ENCODE measurements at regions not wholly inside any gene's neighbourhood (a gene's known extent, or its start where the extent isn't known, plus 50 kb on each side); places are given as distances from the start of the nearest gene placed in this dataset.

DNA sequence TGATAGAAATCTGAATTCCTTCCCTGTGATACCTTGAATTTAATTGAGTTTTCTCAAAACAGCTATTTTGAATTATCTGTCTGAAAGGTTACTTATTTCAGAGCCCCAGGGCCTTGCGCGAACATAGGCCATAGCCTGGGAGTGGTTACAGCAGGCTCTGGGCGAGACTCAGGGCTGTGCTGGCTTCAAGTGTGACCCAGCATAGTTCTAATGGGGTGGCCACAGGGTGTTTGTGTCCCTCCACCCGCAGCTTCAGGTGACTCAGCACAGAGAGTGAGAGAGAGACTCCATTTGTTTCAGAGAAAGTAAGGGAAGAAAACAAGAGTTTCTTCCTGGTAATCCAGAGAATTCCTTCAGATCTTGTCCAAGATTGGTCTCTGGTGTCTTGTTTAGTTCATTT lies 137.9 kb upstream of the POU3F3 start:
- TF ChIP-seq TAF1 (IDR thresholded peaks at IDR 0.05; ENCODE audit: low read depth): no peak
- no peak for TF ChIP-seq FOXM1 (IDR thresholded peaks at IDR 0.05; ENCODE audit: borderline replicate concordance, low read depth)
- TF ChIP-seq, protein P1, sequence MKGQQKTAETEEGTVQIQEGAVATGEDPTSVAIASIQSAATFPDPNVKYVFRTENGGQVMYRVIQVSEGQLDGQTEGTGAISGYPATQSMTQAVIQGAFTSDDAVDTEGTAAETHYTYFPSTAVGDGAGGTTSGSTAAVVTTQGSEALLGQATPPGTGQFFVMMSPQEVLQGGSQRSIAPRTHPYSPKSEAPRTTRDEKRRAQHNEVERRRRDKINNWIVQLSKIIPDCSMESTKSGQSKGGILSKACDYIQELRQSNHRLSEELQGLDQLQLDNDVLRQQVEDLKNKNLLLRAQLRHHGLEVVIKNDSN (IDR thresholded peaks at IDR 0.05): no peak
- TF ChIP-seq TCF12 (IDR thresholded peaks at IDR 0.05; ENCODE audit: low read depth): no peak
- TF ChIP-seq, protein P2, sequence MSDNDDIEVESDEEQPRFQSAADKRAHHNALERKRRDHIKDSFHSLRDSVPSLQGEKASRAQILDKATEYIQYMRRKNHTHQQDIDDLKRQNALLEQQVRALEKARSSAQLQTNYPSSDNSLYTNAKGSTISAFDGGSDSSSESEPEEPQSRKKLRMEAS (IDR thresholded peaks at IDR 0.05): no peak
- no peak for TF ChIP-seq CEBPB (IDR thresholded peaks at IDR 0.05)
- TF ChIP-seq YY1 (IDR thresholded peaks at IDR 0.05; ENCODE audit: low read depth): no peak
- no peak for TF ChIP-seq TEAD4 (IDR thresholded peaks at IDR 0.05)
- TF ChIP-seq, protein P3, sequence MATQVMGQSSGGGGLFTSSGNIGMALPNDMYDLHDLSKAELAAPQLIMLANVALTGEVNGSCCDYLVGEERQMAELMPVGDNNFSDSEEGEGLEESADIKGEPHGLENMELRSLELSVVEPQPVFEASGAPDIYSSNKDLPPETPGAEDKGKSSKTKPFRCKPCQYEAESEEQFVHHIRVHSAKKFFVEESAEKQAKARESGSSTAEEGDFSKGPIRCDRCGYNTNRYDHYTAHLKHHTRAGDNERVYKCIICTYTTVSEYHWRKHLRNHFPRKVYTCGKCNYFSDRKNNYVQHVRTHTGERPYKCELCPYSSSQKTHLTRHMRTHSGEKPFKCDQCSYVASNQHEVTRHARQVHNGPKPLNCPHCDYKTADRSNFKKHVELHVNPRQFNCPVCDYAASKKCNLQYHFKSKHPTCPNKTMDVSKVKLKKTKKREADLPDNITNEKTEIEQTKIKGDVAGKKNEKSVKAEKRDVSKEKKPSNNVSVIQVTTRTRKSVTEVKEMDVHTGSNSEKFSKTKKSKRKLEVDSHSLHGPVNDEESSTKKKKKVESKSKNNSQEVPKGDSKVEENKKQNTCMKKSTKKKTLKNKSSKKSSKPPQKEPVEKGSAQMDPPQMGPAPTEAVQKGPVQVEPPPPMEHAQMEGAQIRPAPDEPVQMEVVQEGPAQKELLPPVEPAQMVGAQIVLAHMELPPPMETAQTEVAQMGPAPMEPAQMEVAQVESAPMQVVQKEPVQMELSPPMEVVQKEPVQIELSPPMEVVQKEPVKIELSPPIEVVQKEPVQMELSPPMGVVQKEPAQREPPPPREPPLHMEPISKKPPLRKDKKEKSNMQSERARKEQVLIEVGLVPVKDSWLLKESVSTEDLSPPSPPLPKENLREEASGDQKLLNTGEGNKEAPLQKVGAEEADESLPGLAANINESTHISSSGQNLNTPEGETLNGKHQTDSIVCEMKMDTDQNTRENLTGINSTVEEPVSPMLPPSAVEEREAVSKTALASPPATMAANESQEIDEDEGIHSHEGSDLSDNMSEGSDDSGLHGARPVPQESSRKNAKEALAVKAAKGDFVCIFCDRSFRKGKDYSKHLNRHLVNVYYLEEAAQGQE (IDR thresholded peaks at IDR 0.05; ENCODE audit: low read depth): no peak
- no peak for TF ChIP-seq EP300 (IDR thresholded peaks at IDR 0.05; ENCODE audit: borderline replicate concordance)

DNA sequence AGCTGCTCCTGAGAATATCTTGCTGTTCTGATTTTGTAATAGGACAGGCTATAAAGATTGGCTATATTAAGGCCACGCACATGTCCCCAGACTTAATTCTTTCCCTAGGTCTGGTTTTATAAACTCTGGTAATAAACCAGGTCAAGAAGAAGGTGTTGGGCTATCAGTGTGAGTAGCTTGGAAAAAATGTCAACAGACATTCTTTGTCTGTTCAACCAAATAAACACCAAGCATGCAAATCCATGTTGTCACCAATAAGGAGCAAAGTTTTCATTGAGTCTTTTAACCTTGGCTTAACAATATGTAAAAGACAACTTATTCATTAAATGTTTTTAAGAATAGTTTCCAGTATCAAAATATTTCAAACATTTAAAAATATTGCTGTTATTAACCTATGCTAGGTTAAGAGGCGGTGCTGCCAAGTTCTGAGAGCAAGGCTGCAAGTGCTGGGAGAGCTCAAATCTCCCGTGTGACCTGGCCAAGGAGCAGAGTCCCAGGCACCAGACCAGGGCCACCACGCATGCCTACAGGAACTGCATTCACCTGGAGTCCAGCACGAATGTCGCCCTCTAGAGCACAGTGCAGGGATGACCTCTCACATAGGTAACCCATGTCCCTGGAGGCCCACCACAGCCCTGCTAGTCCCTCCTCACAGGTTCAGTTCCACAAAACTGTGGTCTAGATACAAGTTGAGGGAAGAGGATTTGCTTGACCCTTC lies 120.5 kb upstream of the POU3F3 start:
- no peak for TF ChIP-seq TEAD4 (IDR thresholded peaks at IDR 0.05)
- TF ChIP-seq RAD21 (IDR thresholded peaks at IDR 0.05; ENCODE audit: low read depth): peak; percentile 55

DNA sequence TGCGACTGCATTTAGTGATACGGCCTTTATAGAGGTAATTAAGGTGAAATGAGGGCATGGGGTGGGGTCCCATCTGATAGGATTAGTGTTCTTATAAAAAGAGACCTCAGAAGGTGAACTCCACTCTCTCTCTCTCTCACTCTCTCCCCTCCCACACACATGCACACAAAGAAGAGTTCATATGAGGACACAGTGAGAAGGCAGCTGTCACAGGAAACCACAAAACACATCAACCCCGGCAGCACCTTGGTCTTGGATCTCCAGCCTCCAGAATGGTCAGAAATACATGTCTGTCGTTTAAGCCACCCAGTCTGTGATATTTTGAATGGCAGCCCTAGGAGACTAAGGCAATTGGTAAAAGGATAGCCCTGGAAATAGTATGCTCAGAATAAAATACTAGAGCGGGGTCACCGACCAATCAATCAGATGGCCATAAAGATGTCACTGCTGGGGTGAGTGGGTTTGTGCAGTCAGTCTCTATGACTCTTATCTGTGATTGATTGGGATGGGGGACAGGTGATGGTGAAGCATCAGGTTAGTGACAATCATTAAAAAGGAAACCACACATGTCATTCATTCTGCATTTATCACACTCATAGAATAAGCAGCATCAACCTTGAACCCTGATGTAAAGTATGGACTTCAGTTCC lies 118.9 kb upstream of the POU3F3 start:
- TF ChIP-seq YY1 (IDR thresholded peaks at IDR 0.05; ENCODE audit: low read depth): no peak
- TF ChIP-seq, protein P2 (IDR thresholded peaks at IDR 0.05): no peak
- no peak for TF ChIP-seq NFIC (IDR thresholded peaks at IDR 0.05)
- TF ChIP-seq RAD21 (IDR thresholded peaks at IDR 0.05; ENCODE audit: low read depth): no peak
- no peak for TF ChIP-seq TAF1 (IDR thresholded peaks at IDR 0.05; ENCODE audit: low read depth)
- no peak for TF ChIP-seq TCF12 (IDR thresholded peaks at IDR 0.05; ENCODE audit: low read depth)
- TF ChIP-seq FOXM1 (IDR thresholded peaks at IDR 0.05; ENCODE audit: borderline replicate concordance, low read depth): no peak
- TF ChIP-seq ZBTB7A (IDR thresholded peaks at IDR 0.05; ENCODE audit: low read depth): no peak
- no peak for TF ChIP-seq CEBPB (IDR thresholded peaks at IDR 0.05)
- TF ChIP-seq, protein P3 (IDR thresholded peaks at IDR 0.05; ENCODE audit: low read depth): no peak
- no peak for TF ChIP-seq EGR1 (IDR thresholded peaks at IDR 0.05)
- TF ChIP-seq, protein P1 (IDR thresholded peaks at IDR 0.05): no peak

DNA sequence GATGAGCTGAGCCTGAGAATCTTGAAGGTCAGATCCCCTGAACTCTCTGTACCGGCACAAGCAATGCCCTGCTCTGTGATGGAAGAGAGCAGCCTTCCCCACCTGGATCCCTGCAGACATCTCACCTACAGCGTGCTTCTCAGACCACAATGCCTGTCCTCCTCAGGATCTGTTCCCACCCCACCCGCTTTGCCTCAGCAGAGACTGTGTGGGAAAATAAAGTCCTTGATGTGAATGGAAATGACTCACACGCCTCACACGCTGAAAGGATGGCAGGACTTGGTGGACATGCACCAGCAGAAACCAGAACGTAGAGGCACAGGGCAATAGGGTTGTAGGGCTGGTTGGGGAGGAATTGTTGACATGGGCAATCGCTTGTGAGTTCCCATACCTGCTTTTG lies 117.9 kb upstream of the POU3F3 start:
- TF ChIP-seq FOXM1 (IDR thresholded peaks at IDR 0.05; ENCODE audit: borderline replicate concordance, low read depth) (no peak), ZBTB7A (IDR thresholded peaks at IDR 0.05; ENCODE audit: low read depth) (no peak), YY1 (IDR thresholded peaks at IDR 0.05; ENCODE audit: low read depth) (no peak), RAD21 (IDR thresholded peaks at IDR 0.05; ENCODE audit: low read depth) (no peak), CEBPB (IDR thresholded peaks at IDR 0.05) (no peak), TEAD4 (IDR thresholded peaks at IDR 0.05) (no peak), TAF1 (IDR thresholded peaks at IDR 0.05; ENCODE audit: low read depth) (no peak), NFIC (IDR thresholded peaks at IDR 0.05) (no peak), EP300 (IDR thresholded peaks at IDR 0.05; ENCODE audit: borderline replicate concordance) (no peak), EGR1 (IDR thresholded peaks at IDR 0.05) (no peak), TCF12 (IDR thresholded peaks at IDR 0.05; ENCODE audit: low read depth) (no peak), CREB1 (IDR thresholded peaks at IDR 0.05; ENCODE audit: low read depth) (no peak)
- TF ChIP-seq, protein P1 (IDR thresholded peaks at IDR 0.05): no peak
- TF ChIP-seq, protein P3 (IDR thresholded peaks at IDR 0.05; ENCODE audit: low read depth): no peak
- TF ChIP-seq, protein P2 (IDR thresholded peaks at IDR 0.05): no peak
